SK-N-SH (cell line): ENCODE measurements at regions not wholly inside any gene's neighbourhood (a gene's known extent, or its start where the extent isn't known, plus 50 kb on each side); places are given as distances from the start of the nearest gene placed in this dataset.

ENCODE experiments used
- CTCF ChIA-PET: fragments of 300-600, 350-600 bp; formaldehyde crosslinking; extraction: SDS; loops from one replicate; lab custom pipeline; 2021; lab: Yijun Ruan, JAX
- POLR2A ChIA-PET: fragments of 350-600 bp; sonication (Branson Sonifier 250); formaldehyde crosslinking; extraction: SDS; loops from one replicate; lab custom pipeline; 2020; ENCODE audit warnings: antibody characterized with exemption, inconsistent platforms; lab: Yijun Ruan, JAX
- DNase-seq: peaks from one replicate; pipeline ENCODE4 v3.0.0; 2012
- H2AFZ ChIP-seq: fragments of 200-600 bp; sonication (generic); 2 replicates; pipeline ENCODE4 v1.8.1; 2016; ENCODE audit warnings: antibody characterized with exemption, mild to moderate bottlenecking, low read depth
- H3F3A ChIP-seq: fragments of 200-600 bp; sonication (generic); replicated peaks from 2 replicates; pipeline ENCODE3; 2016; ENCODE audit warnings: antibody characterized with exemption, mild to moderate bottlenecking; ENCODE audit not compliant: insufficient read depth
- H3K27ac ChIP-seq, 2 experiments: fragments of 200-500 bp in 1 of 2; fragments of 200-600 bp in 1 of 2; sonication (Bioruptor generic) in 1 of 2; sonication (generic), shearing (Covaris generic) in 1 of 2; 2 replicates each; pipeline versions ENCODE4 v1.5.1 to v1.6.1; 2014 to 2016; ENCODE audit warnings: low read depth in 2 of 2, inconsistent platforms in 1 of 2, low read length in 1 of 2, mild to moderate bottlenecking in 1 of 2, mixed read lengths in 1 of 2
- H3K27me3 ChIP-seq: fragments of 200-600 bp; sonication (generic), shearing (Covaris generic); 2 replicates; pipeline ENCODE4 v1.6.1; 2016; ENCODE audit warnings: mixed run types; ENCODE audit not compliant: insufficient read depth
- H3K36me3 ChIP-seq, 2 experiments: fragments of 200-500 bp in 1 of 2; fragments of 200-600 bp in 1 of 2; sonication (Bioruptor generic) in 1 of 2; sonication (generic) in 1 of 2; replicated peaks in 1 of 2; 2 replicates each; pipeline versions ENCODE3 to v1.5.1; 2014 to 2016; ENCODE audit warnings: low read length in 1 of 2, mild to moderate bottlenecking in 1 of 2; ENCODE audit not compliant: insufficient read depth in 2 of 2, control insufficient read depth in 1 of 2
- H3K4me1 ChIP-seq, 2 experiments: fragments of 200-500 bp in 1 of 2; fragments of 200-600 bp in 1 of 2; sonication (Bioruptor generic) in 1 of 2; sonication (generic), shearing (Covaris generic) in 1 of 2; 2 replicates each; pipeline versions ENCODE4 v1.5.1 to v1.6.1; 2014 to 2016; ENCODE audit warnings: low read depth in 1 of 2, low read length in 1 of 2, mixed run types in 1 of 2; ENCODE audit not compliant: insufficient read depth in 2 of 2, control insufficient read depth in 1 of 2
- H3K4me2 ChIP-seq: fragments of 200-600 bp; sonication (generic), shearing (Covaris generic); 2 replicates; pipeline ENCODE4 v1.6.1; 2017; ENCODE audit warnings: mixed run types
- H3K4me3 ChIP-seq, 2 experiments: fragments of 200-500 bp in 1 of 2; fragments of 200-600 bp in 1 of 2; sonication (Bioruptor generic) in 1 of 2; sonication (generic), shearing (Covaris generic) in 1 of 2; 2 replicates each; pipeline versions ENCODE4 v1.5.1 to v1.8.1; 2014 to 2016; ENCODE audit warnings: low read depth in 2 of 2, inconsistent platforms in 1 of 2, low read length in 1 of 2, mild to moderate bottlenecking in 1 of 2, mixed read lengths in 1 of 2, moderate library complexity in 1 of 2
- H3K79me2 ChIP-seq: fragments of 200-600 bp; sonication (generic); 2 replicates; pipeline ENCODE4 v1.8.1; 2017; ENCODE audit warnings: mild to moderate bottlenecking; ENCODE audit not compliant: insufficient read depth
- H3K9ac ChIP-seq: fragments of 200-600 bp; sonication (generic); 2 replicates; pipeline ENCODE4 v1.6.1; 2017; ENCODE audit warnings: mixed run types
- H3K9me2 ChIP-seq: fragments of 200-600 bp; sonication (generic); 2 replicates; pipeline ENCODE4 v1.6.1; 2017; ENCODE audit warnings: mixed run types
- H3K9me3 ChIP-seq: fragments of 200-600 bp; sonication (generic); 2 replicates; pipeline ENCODE4 v1.6.1; 2017; ENCODE audit warnings: mixed run types, mild to moderate bottlenecking, moderate library complexity
- H4K20me1 ChIP-seq: fragments of 200-600 bp; sonication (generic); 2 replicates; pipeline ENCODE4 v1.6.1; 2017; ENCODE audit warnings: mild to moderate bottlenecking, mixed run types; ENCODE audit not compliant: insufficient read depth
- CHD2 ChIP-seq: fragments of 150-350 bp; IDR thresholded peaks from 2 replicates; pipeline ENCODE4 v1.6.1; 2018; ENCODE audit warnings: low read length; ENCODE audit not compliant: partially characterized antibody
- ELF1 ChIP-seq: IDR thresholded peaks from 2 replicates; pipeline ENCODE4 v1.4.0; 2012
- EP300 ChIP-seq, 2 experiments: IDR thresholded peaks; 2 replicates each; pipeline versions ENCODE4 v1.4.0 to v1.6.1; 2012; ENCODE audit warnings: borderline replicate concordance in 1 of 2, low read depth in 1 of 2, low read length in 1 of 2
- EZH2phosphoT487 ChIP-seq: fragments of 200-600 bp; sonication (generic); IDR thresholded peaks from 2 replicates; pipeline ENCODE4 v1.6.1; 2017; ENCODE audit warnings: low read depth, mixed run types, mild to moderate bottlenecking, antibody characterized with exemption, moderate library complexity, borderline replicate concordance
- FOSL2 ChIP-seq: IDR thresholded peaks from 2 replicates; pipeline ENCODE4 v1.4.0; 2012; ENCODE audit warnings: low read depth, mild to moderate bottlenecking, moderate library complexity, borderline replicate concordance
- FOXM1 ChIP-seq: IDR thresholded peaks from 2 replicates; pipeline ENCODE4 v1.4.0; 2012; ENCODE audit warnings: low read depth, mild to moderate bottlenecking
- GABPA ChIP-seq: IDR thresholded peaks from 2 replicates; pipeline ENCODE4 v1.4.0; 2012; ENCODE audit warnings: low read depth, mild to moderate bottlenecking
- GATA2 ChIP-seq: sonication (generic); formaldehyde crosslinking; IDR thresholded peaks from 2 replicates; pipeline ENCODE4 v1.5.0; 2020; ENCODE audit warnings: mild to moderate bottlenecking, missing genetic modification reagents
- JUND ChIP-seq: IDR thresholded peaks from 2 replicates; pipeline ENCODE4 v1.4.0; 2012
- MXI1 ChIP-seq: IDR thresholded peaks from 2 replicates; pipeline ENCODE4 v1.6.1; 2012; ENCODE audit warnings: mild to moderate bottlenecking, low read depth, low read length, improper control_type of control experiment
- NRF1 ChIP-seq: IDR thresholded peaks from 2 replicates; pipeline ENCODE4 v1.6.1; 2012; ENCODE audit warnings: low read depth, mild to moderate bottlenecking, low read length
- POLR2AphosphoS5 ChIP-seq: IDR thresholded peaks from 2 replicates; pipeline ENCODE4 v1.6.1; 2012; ENCODE audit warnings: low read depth, low read length
- RCOR1 ChIP-seq: fragments of 150-350 bp; IDR thresholded peaks from 2 replicates; pipeline ENCODE4 v1.6.1; 2017; ENCODE audit warnings: antibody characterized with exemption, low read length
- RFX5 ChIP-seq: IDR thresholded peaks from 2 replicates; pipeline ENCODE4 v1.6.1; 2012; ENCODE audit warnings: mild to moderate bottlenecking, improper control_type of control experiment, low read length
- RXRA ChIP-seq: IDR thresholded peaks from 2 replicates; pipeline ENCODE4 v1.4.0; 2012; ENCODE audit warnings: low read depth, mild to moderate bottlenecking, borderline replicate concordance
- SIN3A ChIP-seq: IDR thresholded peaks from 2 replicates; pipeline ENCODE4 v1.6.1; 2012; ENCODE audit warnings: low read depth, mild to moderate bottlenecking, low read length, moderate library complexity, borderline replicate concordance
- TEAD4 ChIP-seq: IDR thresholded peaks from 2 replicates; pipeline ENCODE4 v1.4.0; 2012; ENCODE audit warnings: mild to moderate bottlenecking, borderline replicate concordance; ENCODE audit not compliant: insufficient read depth
- whole genome bisulfite sequencing: methylation state at CpG from one replicate; pipeline ENCODE4 v1.1.6; 2017; ENCODE audit warnings: low lambda C conversion rate; 5-methylcytosine and 5-hydroxymethylcytosine counted together
- TF ChIP-seq, protein P1 (sequence below): IDR thresholded peaks from 2 replicates; pipeline ENCODE4 v1.4.0; 2012; ENCODE audit warnings: low read depth, borderline replicate concordance
- TF ChIP-seq, protein P2 (sequence below): IDR thresholded peaks from 2 replicates; pipeline ENCODE4 v1.4.0; 2012; ENCODE audit warnings: low read depth
- TF ChIP-seq, protein P3 (sequence below): fragments of 150-350 bp; IDR thresholded peaks from 2 replicates; pipeline ENCODE4 v1.6.1; 2016; ENCODE audit warnings: mild to moderate bottlenecking, low read depth, low read length
- TF ChIP-seq, protein P4 (sequence below): fragments of 200-600 bp; sonication (generic); IDR thresholded peaks from 2 replicates; pipeline ENCODE4 v1.6.1; 2017; ENCODE audit warnings: antibody characterized with exemption, mild to moderate bottlenecking, moderate library complexity
- TF ChIP-seq, protein P5 (sequence below): fragments of 150-350 bp; IDR thresholded peaks from 2 replicates; pipeline ENCODE4 v1.6.1; 2017; ENCODE audit warnings: antibody characterized with exemption, low read length, low read depth, borderline replicate concordance

DNA sequence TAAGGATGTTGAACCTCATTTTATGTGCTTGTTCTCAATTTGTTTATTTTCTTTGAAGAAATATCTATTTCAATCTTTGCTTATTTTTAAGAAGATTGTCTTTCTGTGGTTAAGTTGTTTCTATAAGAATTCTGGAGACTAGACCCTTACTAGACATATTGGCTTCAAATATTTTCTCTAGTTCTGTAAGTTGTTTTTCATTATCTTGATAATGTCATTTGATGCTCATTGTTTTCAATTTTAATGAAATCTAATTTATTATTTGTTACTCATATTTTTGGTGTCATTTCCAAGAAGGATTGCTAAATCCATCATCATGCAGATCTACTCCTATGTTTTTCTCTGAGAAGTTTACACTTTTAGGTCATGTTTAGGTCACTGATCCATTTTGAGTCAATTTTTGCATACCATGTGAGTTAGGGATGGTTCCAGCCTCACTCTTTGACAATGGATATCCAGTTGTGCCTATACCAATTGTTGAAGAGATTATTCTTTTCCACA is 874.8 kb upstream of the SLITRK6 start:
- TF ChIP-seq EZH2phosphoT487: no peak
- no peak for TF ChIP-seq GABPA
- TF ChIP-seq GATA2: no peak
- TF ChIP-seq TEAD4: no peak
- no peak for TF ChIP-seq NRF1
- TF ChIP-seq, protein P1, sequence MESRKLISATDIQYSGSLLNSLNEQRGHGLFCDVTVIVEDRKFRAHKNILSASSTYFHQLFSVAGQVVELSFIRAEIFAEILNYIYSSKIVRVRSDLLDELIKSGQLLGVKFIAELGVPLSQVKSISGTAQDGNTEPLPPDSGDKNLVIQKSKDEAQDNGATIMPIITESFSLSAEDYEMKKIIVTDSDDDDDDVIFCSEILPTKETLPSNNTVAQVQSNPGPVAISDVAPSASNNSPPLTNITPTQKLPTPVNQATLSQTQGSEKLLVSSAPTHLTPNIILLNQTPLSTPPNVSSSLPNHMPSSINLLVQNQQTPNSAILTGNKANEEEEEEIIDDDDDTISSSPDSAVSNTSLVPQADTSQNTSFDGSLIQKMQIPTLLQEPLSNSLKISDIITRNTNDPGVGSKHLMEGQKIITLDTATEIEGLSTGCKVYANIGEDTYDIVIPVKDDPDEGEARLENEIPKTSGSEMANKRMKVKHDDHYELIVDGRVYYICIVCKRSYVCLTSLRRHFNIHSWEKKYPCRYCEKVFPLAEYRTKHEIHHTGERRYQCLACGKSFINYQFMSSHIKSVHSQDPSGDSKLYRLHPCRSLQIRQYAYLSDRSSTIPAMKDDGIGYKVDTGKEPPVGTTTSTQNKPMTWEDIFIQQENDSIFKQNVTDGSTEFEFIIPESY: no peak
- CTCF ChIA-PET: no interaction called here
- DNase-seq: no peak

DNA sequence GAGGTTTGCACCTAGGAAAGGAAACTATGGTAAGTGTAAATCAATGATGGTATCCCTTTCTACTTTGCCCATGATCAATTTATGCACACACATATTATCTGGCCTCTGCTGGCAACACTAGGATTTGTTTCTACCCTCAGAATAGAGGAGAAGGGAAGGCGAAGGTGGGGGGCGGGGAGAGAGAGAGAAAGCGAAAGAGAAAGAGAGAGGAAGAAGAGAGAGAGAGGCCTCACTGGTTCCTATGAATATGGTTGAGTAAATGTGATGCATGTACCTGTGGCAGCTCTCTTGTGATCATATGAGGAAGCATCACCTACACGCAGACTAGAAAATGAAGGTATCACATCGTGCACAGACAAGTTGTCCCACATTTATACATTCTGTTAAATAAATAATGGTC is 882.0 kb upstream of the SLITRK6 start:
- Histone ChIP-seq H3F3A (no peaks in the 10 kb centered on the region), H3K9ac (no peak overlapping the region), H4K20me1 (no peaks in the 10 kb centered on the region), H3K4me3 (peak overlapping the region in 1 of 2 experiments; percentile 10; a peak in 1 of 4 replicates), H3K9me2 (no peaks in the 10 kb centered on the region), H2AFZ (peak overlapping the region; percentile 57; the same call in 1 of the 2 replicates), H3K4me2 (peak overlapping the region; percentile 27; the same call in 1 of the 2 replicates), H3K27ac (no peak overlapping the region), H3K27me3 (no peaks in the 10 kb centered on the region), H3K4me1 (no peaks in the 10 kb centered on the region), H3K79me2 (no peaks in the 10 kb centered on the region), H3K36me3 (no peaks in the 10 kb centered on the region), H3K9me3 (no peaks in the 10 kb centered on the region)
- TF ChIP-seq EP300 (IDR thresholded peaks at IDR 0.05; ENCODE audit: borderline replicate concordance in 1 of 2, low read depth in 1 of 2, low read length in 1 of 2) (no peak), POLR2AphosphoS5 (no peak), RCOR1 (no peak), GABPA (no peak), MXI1 (no peak), FOXM1 (no peak), SIN3A (no peak), FOSL2 (no peak), GATA2 (no peak), ELF1 (no peak), NRF1 (no peak), RXRA (no peak), RFX5 (no peak), JUND (no peak), CHD2 (no peak)
- TF ChIP-seq, protein P2, sequence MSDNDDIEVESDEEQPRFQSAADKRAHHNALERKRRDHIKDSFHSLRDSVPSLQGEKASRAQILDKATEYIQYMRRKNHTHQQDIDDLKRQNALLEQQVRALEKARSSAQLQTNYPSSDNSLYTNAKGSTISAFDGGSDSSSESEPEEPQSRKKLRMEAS: no peak
- TF ChIP-seq, protein P3, sequence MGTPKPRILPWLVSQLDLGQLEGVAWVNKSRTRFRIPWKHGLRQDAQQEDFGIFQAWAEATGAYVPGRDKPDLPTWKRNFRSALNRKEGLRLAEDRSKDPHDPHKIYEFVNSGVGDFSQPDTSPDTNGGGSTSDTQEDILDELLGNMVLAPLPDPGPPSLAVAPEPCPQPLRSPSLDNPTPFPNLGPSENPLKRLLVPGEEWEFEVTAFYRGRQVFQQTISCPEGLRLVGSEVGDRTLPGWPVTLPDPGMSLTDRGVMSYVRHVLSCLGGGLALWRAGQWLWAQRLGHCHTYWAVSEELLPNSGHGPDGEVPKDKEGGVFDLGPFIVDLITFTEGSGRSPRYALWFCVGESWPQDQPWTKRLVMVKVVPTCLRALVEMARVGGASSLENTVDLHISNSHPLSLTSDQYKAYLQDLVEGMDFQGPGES: no peak
- TF ChIP-seq, protein P4, sequence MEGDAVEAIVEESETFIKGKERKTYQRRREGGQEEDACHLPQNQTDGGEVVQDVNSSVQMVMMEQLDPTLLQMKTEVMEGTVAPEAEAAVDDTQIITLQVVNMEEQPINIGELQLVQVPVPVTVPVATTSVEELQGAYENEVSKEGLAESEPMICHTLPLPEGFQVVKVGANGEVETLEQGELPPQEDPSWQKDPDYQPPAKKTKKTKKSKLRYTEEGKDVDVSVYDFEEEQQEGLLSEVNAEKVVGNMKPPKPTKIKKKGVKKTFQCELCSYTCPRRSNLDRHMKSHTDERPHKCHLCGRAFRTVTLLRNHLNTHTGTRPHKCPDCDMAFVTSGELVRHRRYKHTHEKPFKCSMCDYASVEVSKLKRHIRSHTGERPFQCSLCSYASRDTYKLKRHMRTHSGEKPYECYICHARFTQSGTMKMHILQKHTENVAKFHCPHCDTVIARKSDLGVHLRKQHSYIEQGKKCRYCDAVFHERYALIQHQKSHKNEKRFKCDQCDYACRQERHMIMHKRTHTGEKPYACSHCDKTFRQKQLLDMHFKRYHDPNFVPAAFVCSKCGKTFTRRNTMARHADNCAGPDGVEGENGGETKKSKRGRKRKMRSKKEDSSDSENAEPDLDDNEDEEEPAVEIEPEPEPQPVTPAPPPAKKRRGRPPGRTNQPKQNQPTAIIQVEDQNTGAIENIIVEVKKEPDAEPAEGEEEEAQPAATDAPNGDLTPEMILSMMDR: no peak
- TF ChIP-seq, protein P5, sequence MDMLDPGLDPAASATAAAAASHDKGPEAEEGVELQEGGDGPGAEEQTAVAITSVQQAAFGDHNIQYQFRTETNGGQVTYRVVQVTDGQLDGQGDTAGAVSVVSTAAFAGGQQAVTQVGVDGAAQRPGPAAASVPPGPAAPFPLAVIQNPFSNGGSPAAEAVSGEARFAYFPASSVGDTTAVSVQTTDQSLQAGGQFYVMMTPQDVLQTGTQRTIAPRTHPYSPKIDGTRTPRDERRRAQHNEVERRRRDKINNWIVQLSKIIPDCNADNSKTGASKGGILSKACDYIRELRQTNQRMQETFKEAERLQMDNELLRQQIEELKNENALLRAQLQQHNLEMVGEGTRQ: no peak
- WGBS: 15% methylated on average over 5 of the region's 5 CpGs
- POLR2A ChIA-PET: no interaction called here
- CTCF ChIA-PET: no interaction called here
- no peak for DNase-seq

More for the DNA sequence above, 874.8 kb upstream of the SLITRK6 start:
- H4K20me1 ChIP-seq: no peaks in the 10 kb centered on the region
- no peak overlapping the region for H2AFZ ChIP-seq
- H3K79me2 ChIP-seq: no peaks in the 10 kb centered on the region
- POLR2A ChIA-PET: no interaction called here
- H3K27me3 ChIP-seq: no peaks in the 10 kb centered on the region
- H3K4me3 ChIP-seq: no peak overlapping the region
- no peaks in the 10 kb centered on the region for H3K9me3 ChIP-seq
- no peak overlapping the region for H3K4me2 ChIP-seq
- no peaks in the 10 kb centered on the region for H3K4me1 ChIP-seq
- H3K27ac ChIP-seq: no peak overlapping the region
- no peaks in the 10 kb centered on the region for H3K9me2 ChIP-seq
- no peaks in the 10 kb centered on the region for H3K36me3 ChIP-seq
- H3F3A ChIP-seq: no peaks in the 10 kb centered on the region
- H3K9ac ChIP-seq: no peak overlapping the region
